NCI-H510A treated with DMSO at 0.1 percent for 48 hours (cell line): ENCODE measurements at regions not wholly inside any gene's neighbourhood (a gene's known extent, or its start where the extent isn't known, plus 50 kb on each side); places are given as distances from the start of the nearest gene placed in this dataset.
"Not testable (repeated sequence)": the region's sequence is repeated elsewhere in the genome, so short reads cannot be mapped to it uniquely, and the experiment has no call there.

Experiments
- DNase-seq: peaks from one replicate; lab custom pipeline; 2025; lab: John Stamatoyannopoulos, UW

DNA sequence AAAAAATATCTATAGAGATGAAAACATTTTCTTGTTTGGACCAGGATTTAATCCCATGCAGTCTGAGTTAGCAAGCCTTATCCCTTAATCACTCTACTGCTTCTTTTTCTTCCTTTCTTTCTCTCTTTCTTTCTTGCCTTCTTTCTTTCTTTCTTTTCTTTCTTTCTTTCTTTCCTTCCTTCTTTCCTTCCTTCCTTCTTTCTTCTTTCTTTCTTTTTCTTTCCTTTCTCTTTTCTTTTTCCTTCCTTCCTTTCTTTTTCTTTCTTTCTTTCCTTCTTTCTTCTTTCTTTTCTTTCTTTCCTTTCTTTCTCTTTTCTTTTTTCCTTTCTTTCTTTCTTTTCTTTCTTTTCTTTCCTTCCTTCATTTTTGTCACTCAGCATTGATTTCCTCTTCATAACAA lies 434.6 kb downstream of the FAT4 start:
- DNase-seq: no peak

GRCh38 chr4:125750399-125750798 lies 435.6 kb downstream of the FAT4 start:
- no peak for DNase-seq

GRCh38 chr4:125750828-125751466 lies 436.2 kb downstream of the FAT4 start:
- no peak for DNase-seq

DNA sequence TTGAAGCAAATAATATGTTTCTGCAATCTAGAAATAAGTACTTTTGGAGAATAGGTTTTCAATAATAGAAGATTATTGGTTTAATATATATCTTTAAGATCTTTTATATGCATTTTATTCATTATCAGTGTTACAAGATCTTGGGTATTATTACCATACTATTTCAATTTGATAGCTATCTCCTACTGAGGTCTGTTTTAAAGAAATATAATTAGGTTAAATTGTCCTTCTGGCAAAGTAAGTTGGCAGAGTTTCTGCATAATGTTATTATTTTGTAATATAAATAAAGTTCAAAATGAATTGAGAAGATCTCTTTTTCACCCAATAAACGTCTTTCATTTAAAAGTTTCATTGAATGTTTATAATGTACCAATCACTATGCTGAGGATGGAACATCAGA lies 443.7 kb downstream of the FAT4 start:
- no peak for DNase-seq

GRCh38 chr4:125760201-125760819 lies 445.6 kb downstream of the FAT4 start:
- DNase-seq: no peak

DNA sequence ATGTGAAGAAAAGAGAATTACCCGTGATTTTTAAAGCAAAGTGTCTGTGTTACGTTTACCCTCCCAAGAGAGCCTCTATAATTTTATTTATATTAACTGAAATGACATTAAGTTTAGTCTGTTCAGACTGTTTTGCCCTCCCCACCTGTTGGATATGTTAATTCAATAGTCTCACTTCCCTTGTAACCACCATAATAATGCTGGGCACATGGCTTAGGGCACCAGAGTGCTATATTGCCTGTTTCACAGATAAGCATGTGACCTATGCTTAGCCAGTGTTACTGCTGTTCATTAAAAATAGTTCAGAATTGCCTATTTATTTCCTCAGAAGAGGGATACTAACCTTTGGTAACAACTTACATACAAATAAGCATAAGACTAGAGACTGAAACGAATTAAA lies 446.2 kb downstream of the FAT4 start:
- no peak for DNase-seq

GRCh38 chr4:125762537-125762936 lies 447.8 kb downstream of the FAT4 start:
- no peak for DNase-seq

- DNase-seq: no peak
Observed at GRCh38 chr4:125765941-125766340, 451.2 kb downstream of the FAT4 start.

DNA sequence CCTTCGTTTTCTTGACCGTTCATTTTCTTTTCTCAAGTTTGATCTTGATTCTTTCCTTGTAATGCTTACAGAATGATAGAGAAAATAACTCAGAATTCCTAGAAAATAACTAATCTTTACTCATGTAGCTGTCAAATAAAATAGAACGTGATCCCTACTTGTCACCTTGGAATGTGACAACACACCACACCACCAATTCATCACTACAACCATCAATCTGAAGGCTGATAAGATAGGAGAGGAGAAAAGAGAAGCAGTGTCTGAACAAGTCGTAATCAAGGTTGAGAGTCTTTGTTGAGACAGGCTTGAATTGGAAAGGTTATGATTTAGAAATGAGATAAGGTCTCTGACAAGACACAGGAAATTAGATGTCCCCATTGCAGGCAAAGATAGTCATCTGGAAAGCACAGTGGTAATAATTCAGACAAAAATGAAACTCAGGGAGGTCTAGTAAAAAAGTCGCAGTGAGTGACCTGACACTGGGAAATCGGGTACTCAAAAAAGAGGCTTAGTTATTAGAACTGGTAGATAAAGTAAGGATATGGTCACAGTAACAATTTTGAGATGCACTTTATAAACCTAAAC lies 456.2 kb downstream of the FAT4 start:
- DNase-seq: no peak

GRCh38 chr4:125772680-125773079 lies 457.9 kb downstream of the FAT4 start:
- DNase-seq: no peak

- DNase-seq: no peak
Observed at GRCh38 chr4:125773502-125773901, 458.7 kb downstream of the FAT4 start.

DNA sequence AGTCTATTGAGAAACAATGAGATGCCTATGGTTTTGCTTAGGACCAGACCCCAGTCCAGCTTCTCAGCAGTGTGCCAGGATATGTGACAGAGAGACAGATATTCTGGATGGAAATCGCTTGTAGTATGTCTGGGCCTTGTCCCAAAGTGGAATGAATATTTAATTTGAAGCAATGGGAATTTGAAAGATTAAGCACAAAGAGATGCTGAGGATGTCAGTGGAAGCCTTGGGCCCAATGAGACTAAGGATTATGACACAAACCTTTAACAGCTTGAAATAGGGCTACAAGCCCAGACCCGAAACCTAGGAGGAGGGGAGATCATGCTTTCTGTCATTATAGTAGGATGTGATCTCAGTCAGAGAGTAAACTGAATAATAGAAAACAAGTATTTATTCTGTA lies 459.2 kb downstream of the FAT4 start:
- DNase-seq: no peak

- DNase-seq: no peak
Observed at GRCh38 chr4:125776146-125776545, 461.4 kb downstream of the FAT4 start.

- no peak for DNase-seq
Observed at GRCh38 chr4:125780164-125780563, 465.4 kb downstream of the FAT4 start.

DNA sequence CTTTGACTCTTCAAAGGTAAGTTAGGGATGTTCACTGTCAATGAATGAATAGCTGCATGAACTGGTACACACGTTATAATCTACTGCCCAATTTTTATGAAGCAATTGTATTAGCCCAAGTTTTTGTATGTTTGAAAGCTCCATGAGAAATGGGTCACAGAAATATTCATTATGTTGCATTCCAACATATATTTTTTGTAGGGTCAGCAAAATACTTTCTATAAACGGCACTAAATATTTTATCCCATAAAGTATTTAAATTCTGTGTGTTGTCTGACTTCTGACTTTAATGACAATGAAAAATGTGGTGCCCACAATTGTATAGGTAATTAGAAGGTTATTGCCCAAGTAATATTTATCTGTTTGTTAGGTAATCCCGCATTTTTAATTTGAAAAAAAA lies 466.0 kb downstream of the FAT4 start:
- DNase-seq: no peak

- no peak for DNase-seq
Observed at GRCh38 chr4:125781651-125782050, 466.9 kb downstream of the FAT4 start.

DNA sequence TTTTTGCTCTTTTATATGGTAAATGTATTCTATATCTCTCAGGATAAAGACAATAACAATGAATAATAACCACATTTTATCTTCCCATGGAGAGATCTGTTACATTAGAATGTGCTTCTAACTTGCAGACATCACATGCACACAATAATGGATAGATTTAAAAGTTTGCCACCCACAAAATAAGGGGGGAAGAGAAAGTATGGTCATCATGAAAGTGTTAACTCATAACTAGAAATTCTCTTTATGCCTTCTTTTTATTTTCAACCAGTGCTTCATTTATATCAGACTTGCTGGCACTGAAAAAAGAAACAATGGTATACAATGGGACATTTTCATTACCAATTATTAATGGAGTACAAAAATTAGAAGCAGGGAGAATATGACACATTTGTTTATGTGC lies 470.0 kb downstream of the FAT4 start:
- DNase-seq: no peak

GRCh38 chr4:125787707-125788106 lies 473.0 kb downstream of the FAT4 start:
- no peak for DNase-seq

DNA sequence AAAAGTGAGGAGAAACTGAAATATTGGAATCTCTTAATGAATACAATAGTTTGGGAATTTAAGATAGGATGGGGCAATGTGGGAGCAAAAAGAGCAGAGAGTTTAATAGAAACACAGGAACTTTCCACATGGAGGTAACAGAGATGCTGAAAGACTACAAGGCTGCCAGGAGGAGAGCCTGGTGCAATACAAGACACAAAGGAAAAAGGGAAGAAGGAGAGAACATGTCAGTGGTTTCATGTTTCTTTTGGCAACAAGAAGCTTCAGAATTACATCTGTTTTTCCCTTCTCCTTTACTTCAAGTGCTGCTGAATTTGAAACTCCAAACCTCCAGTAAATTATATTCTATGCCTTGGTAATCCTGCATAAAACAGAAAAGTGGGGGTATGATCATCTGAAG lies 474.3 kb downstream of the FAT4 start:
- no peak for DNase-seq

DNA sequence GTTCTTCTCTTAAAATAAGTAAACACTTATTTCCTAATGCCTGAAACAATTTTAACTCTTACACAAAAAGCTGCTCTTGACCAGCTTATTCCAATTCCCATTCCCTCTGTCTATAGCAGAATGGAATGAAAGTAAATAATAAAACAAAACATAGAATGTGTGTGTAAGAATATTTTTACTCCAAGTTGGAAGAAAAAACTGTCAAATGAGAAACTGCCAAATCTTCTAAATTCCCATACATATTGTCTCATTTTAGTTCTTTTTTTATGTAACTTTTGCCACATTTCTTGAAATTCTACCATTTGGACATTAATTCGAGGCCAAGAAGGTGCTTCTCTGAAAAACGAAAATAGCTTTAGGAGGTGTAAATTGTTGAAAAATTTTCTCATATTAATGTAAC lies 477.1 kb downstream of the FAT4 start:
- no peak for DNase-seq

- DNase-seq: no peak
Observed at GRCh38 chr4:125794989-125795388, 480.2 kb downstream of the FAT4 start.

DNA sequence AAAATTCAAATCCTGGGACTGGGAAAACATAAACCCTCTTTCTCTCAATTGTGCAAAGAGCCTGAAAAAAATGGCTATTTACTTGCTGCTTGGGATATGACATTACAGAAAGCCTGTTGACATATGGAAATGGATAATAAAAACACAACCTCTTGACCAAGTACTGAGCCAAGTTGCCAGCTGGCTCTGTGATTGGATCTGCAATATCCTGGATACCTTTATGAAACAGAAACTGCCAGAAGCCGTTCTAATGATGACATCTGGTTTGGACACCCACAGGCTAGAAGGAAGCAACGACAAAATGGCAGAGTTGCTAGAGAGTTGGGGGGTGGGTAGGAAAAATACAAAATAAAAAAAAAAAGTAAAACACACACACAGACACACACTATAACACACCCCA lies 481.4 kb downstream of the FAT4 start:
- peak; percentile 27 for DNase-seq

GRCh38 chr4:125797621-125798020 lies 482.9 kb downstream of the FAT4 start:
- not testable (repeated sequence) for DNase-seq

DNA sequence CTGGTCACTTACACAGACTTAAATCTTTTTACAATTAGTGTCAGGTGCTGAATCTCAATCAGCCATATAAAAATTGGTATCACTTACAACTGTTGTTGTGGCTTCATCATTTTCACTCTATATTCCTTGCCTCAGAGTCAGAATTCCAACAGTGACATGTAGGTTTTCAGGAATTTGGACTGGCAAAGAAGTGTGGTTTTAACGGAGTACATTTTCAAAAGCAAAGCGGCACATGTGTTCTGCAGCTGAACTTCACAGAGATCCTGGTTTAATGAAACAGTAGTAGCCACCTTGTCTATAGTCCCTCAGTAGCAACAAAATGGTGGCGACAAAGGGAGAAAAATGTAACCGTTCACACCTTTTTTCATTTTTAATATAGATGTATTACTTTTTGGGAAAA lies 486.6 kb downstream of the FAT4 start:
- no peak for DNase-seq
